ENCODE measurements at regions not wholly inside any gene's neighbourhood (a gene's known extent, or its start where the extent isn't known, plus 50 kb on each side); places are given as distances from the start of the nearest gene placed in this dataset.

- intact Hi-C loops (cut with DNase I), result no loop called here
- no peaks in the 10 kb centered on the region for H3K36me3 ChIP-seq (ENCODE audit: control insufficient read depth in 2 of 3, insufficient read depth in 3 of 3, low read length in 3 of 3)
- H3K4me3 ChIP-seq (ENCODE audit: low read length in 3 of 3), result no peak overlapping the region
- no peak for TF ChIP-seq CTCF (IDR thresholded peaks at IDR 0.05; ENCODE audit: borderline replicate concordance, extremely low read depth, insufficient read depth)
- no peaks in the 10 kb centered on the region for H3K9me3 ChIP-seq (ENCODE audit: control insufficient read depth in 2 of 3, insufficient read depth in 1 of 3, low read length in 3 of 3)
- no peak for FAIRE-seq
- H3K4me1 ChIP-seq (ENCODE audit: control insufficient read depth in 2 of 3, insufficient read depth in 2 of 3, low read depth in 1 of 3, low read length in 3 of 3), result no peaks in the 10 kb centered on the region
- no peak for DNase-seq
- H3K9ac ChIP-seq (ENCODE audit: low read length in 3 of 3), result no peak overlapping the region
- no peak overlapping the region for H3K27ac ChIP-seq (ENCODE audit: low read depth in 2 of 2, low read length in 2 of 2)
- H3K27me3 ChIP-seq (ENCODE audit: control insufficient read depth, insufficient read depth, low read length), result no peaks in the 10 kb centered on the region
These were observed 92.4 kb upstream of the USP29 start for GRCh38 chr19:57027360-57027759.

GRCh38 chr19:57028804-57029525 lies 90.8 kb upstream of the USP29 start:
- Histone ChIP-seq H3K27me3 (ENCODE audit: control insufficient read depth, insufficient read depth, low read length) (no peaks in the 10 kb centered on the region), H3K36me3 (ENCODE audit: control insufficient read depth in 2 of 3, insufficient read depth in 3 of 3, low read length in 3 of 3) (no peaks in the 10 kb centered on the region), H3K9me3 (ENCODE audit: control insufficient read depth in 2 of 3, insufficient read depth in 1 of 3, low read length in 3 of 3) (peaks cover 0 to 4% (median 0%) of the 10 kb centered on the region in 3 donors), H3K4me3 (ENCODE audit: low read length in 3 of 3) (no peak overlapping the region), H3K27ac (ENCODE audit: low read depth in 2 of 2, low read length in 2 of 2) (no peak overlapping the region), H3K9ac (ENCODE audit: low read length in 3 of 3) (no peak overlapping the region), H3K4me1 (ENCODE audit: control insufficient read depth in 2 of 3, insufficient read depth in 2 of 3, low read depth in 1 of 3, low read length in 3 of 3) (no peaks in the 10 kb centered on the region)
- no peak for TF ChIP-seq CTCF (IDR thresholded peaks at IDR 0.05; ENCODE audit: borderline replicate concordance, extremely low read depth, insufficient read depth)
- no peak for FAIRE-seq
- intact Hi-C loops (cut with DNase I), result no loop called here
- DNase-seq, result no peak

- no peak for FAIRE-seq
- H3K9ac ChIP-seq (ENCODE audit: low read length in 3 of 3), result no peak overlapping the region
- no peak overlapping the region for H3K4me3 ChIP-seq (ENCODE audit: low read length in 3 of 3)
- H3K4me1 ChIP-seq (ENCODE audit: control insufficient read depth in 2 of 3, insufficient read depth in 2 of 3, low read depth in 1 of 3, low read length in 3 of 3), result no peaks in the 10 kb centered on the region
- H3K27me3 ChIP-seq (ENCODE audit: control insufficient read depth, insufficient read depth, low read length), result no peaks in the 10 kb centered on the region
- H3K27ac ChIP-seq (ENCODE audit: low read depth in 2 of 2, low read length in 2 of 2), result no peak overlapping the region
- peaks cover 0 to 4% (median 0%) of the 10 kb centered on the region in 3 donors for H3K9me3 ChIP-seq (ENCODE audit: control insufficient read depth in 2 of 3, insufficient read depth in 1 of 3, low read length in 3 of 3)
- no peak for DNase-seq
- no peaks in the 10 kb centered on the region for H3K36me3 ChIP-seq (ENCODE audit: control insufficient read depth in 2 of 3, insufficient read depth in 3 of 3, low read length in 3 of 3)
- intact Hi-C loops (cut with DNase I), result no loop called here
- TF ChIP-seq CTCF (IDR thresholded peaks at IDR 0.05; ENCODE audit: borderline replicate concordance, extremely low read depth, insufficient read depth), result no peak
These were observed 88.7 kb upstream of the USP29 start for GRCh38 chr19:57031106-57031505.

- Histone ChIP-seq H3K9me3 (ENCODE audit: control insufficient read depth in 2 of 3, insufficient read depth in 1 of 3, low read length in 3 of 3) (peaks cover 0 to 4% (median 0%) of the 10 kb centered on the region in 3 donors), H3K27me3 (ENCODE audit: control insufficient read depth, insufficient read depth, low read length) (no peaks in the 10 kb centered on the region), H3K27ac (ENCODE audit: low read depth in 2 of 2, low read length in 2 of 2) (no peak overlapping the region), H3K4me3 (ENCODE audit: low read length in 3 of 3) (no peak overlapping the region), H3K36me3 (ENCODE audit: control insufficient read depth in 2 of 3, insufficient read depth in 3 of 3, low read length in 3 of 3) (no peaks in the 10 kb centered on the region), H3K9ac (ENCODE audit: low read length in 3 of 3) (no peak overlapping the region), H3K4me1 (ENCODE audit: control insufficient read depth in 2 of 3, insufficient read depth in 2 of 3, low read depth in 1 of 3, low read length in 3 of 3) (no peaks in the 10 kb centered on the region)
- DNase-seq (no peak), FAIRE-seq (no peak)
- TF ChIP-seq CTCF (IDR thresholded peaks at IDR 0.05; ENCODE audit: borderline replicate concordance, extremely low read depth, insufficient read depth), result no peak
- intact Hi-C loops (cut with DNase I), result no loop called here
These were observed 86.2 kb upstream of the USP29 start for GRCh38 chr19:57033576-57033975.

Measured in kidney (tissue), 13 donors.